CD14-positive monocyte (primary cell): ENCODE measurements at regions not wholly inside any gene's neighbourhood (a gene's known extent, or its start where the extent isn't known, plus 50 kb on each side); places are given as distances from the start of the nearest gene placed in this dataset.

Experiments used
- DNase-seq, 3 donors: peaks; one replicate each; pipeline ENCODE4 v3.0.0-alpha.2; 2011 to 2022
- H2AFZ ChIP-seq: 2 replicates; pipeline ENCODE4 v1.6.0; 2012; ENCODE audit warnings: mild to moderate bottlenecking, low read depth, low read length, inconsistent platforms; ENCODE audit not compliant: insufficient read depth, poor library complexity, severe bottlenecking
- H3K27ac ChIP-seq, 2 donors: 1 replicate in 1 of 2; 2 replicates in 1 of 2; pipeline ENCODE4 v1.5.1; 2012 to 2013; ENCODE audit warnings: low read length in 2 of 2, control low read depth in 1 of 2, inconsistent platforms in 1 of 2, low read depth in 1 of 2, mild to moderate bottlenecking in 1 of 2
- H3K27me3 ChIP-seq, 2 donors: one replicate each; pipeline versions ENCODE4 v1.6.0 to v1.6.1; 2011 to 2013; ENCODE audit warnings: low read length in 2 of 2; ENCODE audit not compliant: control insufficient read depth in 2 of 2, insufficient read depth in 2 of 2
- H3K36me3 ChIP-seq, 2 donors: replicated peaks in 1 of 2; 1 replicate in 1 of 2; 2 replicates in 1 of 2; pipeline versions ENCODE4 v1.5.1 to v1.6.1; 2012 to 2013; ENCODE audit warnings: low read length in 2 of 2, control low read depth in 1 of 2, inconsistent platforms in 1 of 2, mild to moderate bottlenecking in 1 of 2; ENCODE audit not compliant: insufficient read depth in 2 of 2, control insufficient read depth in 1 of 2
- H3K4me1 ChIP-seq, 2 donors: 1 replicate in 1 of 2; 2 replicates in 1 of 2; pipeline versions ENCODE4 v1.5.1 to v1.6.1; 2012 to 2013; ENCODE audit warnings: low read length in 2 of 2, control low read depth in 1 of 2, inconsistent platforms in 1 of 2, mild to moderate bottlenecking in 1 of 2, moderate library complexity in 1 of 2; ENCODE audit not compliant: insufficient read depth in 2 of 2, control insufficient read depth in 1 of 2
- H3K4me2 ChIP-seq: replicated peaks from 2 replicates; pipeline ENCODE3; 2012; ENCODE audit warnings: low read length, moderate library complexity, mild to moderate bottlenecking; ENCODE audit not compliant: poor library complexity, severe bottlenecking; ENCODE audit errors: extremely low read depth
- H3K4me3 ChIP-seq, 3 experiments: fragments of 200-600 bp in 1 of 3; sonication (generic) in 1 of 3; replicated peaks in 1 of 3; 1 replicate in 2 of 3; 2 replicates in 1 of 3; pipeline ENCODE4 v1.5.1; 2011 to 2013; ENCODE audit warnings: low read length in 3 of 3, mild to moderate bottlenecking in 3 of 3, control low read depth in 2 of 3, low read depth in 2 of 3, inconsistent platforms in 1 of 3, moderate library complexity in 1 of 3
- H3K79me2 ChIP-seq: 2 replicates; pipeline ENCODE4 v1.6.0; 2012; ENCODE audit warnings: mild to moderate bottlenecking, control low read depth, inconsistent platforms, low read length, moderate library complexity; ENCODE audit not compliant: insufficient read depth
- H3K9ac ChIP-seq: 2 replicates; pipeline ENCODE4 v1.6.0; 2017; ENCODE audit warnings: low read length, mild to moderate bottlenecking; ENCODE audit not compliant: insufficient read depth, poor library complexity, severe bottlenecking
- H3K9me3 ChIP-seq, 2 donors: replicated peaks in 1 of 2; 1 replicate in 1 of 2; 2 replicates in 1 of 2; pipeline versions ENCODE4 v1.5.1 to v1.6.1; 2012 to 2013; ENCODE audit warnings: low read length in 2 of 2, control low read depth in 1 of 2; ENCODE audit not compliant: control insufficient read depth in 1 of 2, insufficient read depth in 1 of 2
- H4K20me1 ChIP-seq: 2 replicates; pipeline ENCODE4 v1.6.0; 2012; ENCODE audit warnings: mild to moderate bottlenecking, low read length, control low read depth, moderate library complexity; ENCODE audit not compliant: insufficient read depth
- H3K27ac Mint-ChIP-seq, 7 donors: one replicate each; pipeline ENCODE4 v1.8.0; 2020; ENCODE audit warnings: mild to moderate bottlenecking in 7 of 7, mixed read lengths in 7 of 7, moderate library complexity in 6 of 7, inconsistent platforms in 2 of 7
- H3K27me3 Mint-ChIP-seq, 3 donors: one replicate each; pipeline ENCODE4 v1.8.0; 2021 to 2022; ENCODE audit warnings: low read depth in 3 of 3, mild to moderate bottlenecking in 3 of 3, mixed read lengths in 3 of 3, moderate library complexity in 3 of 3, inconsistent platforms in 1 of 3
- H3K36me3 Mint-ChIP-seq, 2 donors: one replicate each; pipeline ENCODE4 v1.8.0; 2020; ENCODE audit warnings: mixed read lengths in 2 of 2, inconsistent platforms in 1 of 2, mild to moderate bottlenecking in 1 of 2
- H3K4me1 Mint-ChIP-seq: one replicate; pipeline ENCODE4 v1.8.0; 2020; ENCODE audit warnings: mild to moderate bottlenecking, mixed read lengths
- H3K4me3 Mint-ChIP-seq, 2 donors: one replicate each; pipeline ENCODE4 v1.8.0; 2020; ENCODE audit warnings: mild to moderate bottlenecking in 2 of 2, mixed read lengths in 2 of 2, moderate library complexity in 1 of 2
- H3K9me3 Mint-ChIP-seq, 7 donors: one replicate each; pipeline ENCODE4 v1.8.0; 2020 to 2022; ENCODE audit warnings: mixed read lengths in 7 of 7, mild to moderate bottlenecking in 6 of 7, moderate library complexity in 6 of 7, inconsistent platforms in 2 of 7
- WGBS: methylation state at CpG from one replicate; pipeline ENCODE4 v1.1.5; 2013; ENCODE audit warnings: missing lambda C conversion rate; ENCODE audit not compliant: insufficient coverage; 5-methylcytosine and 5-hydroxymethylcytosine counted together
- intact Hi-C, 2 donors: fragments of 100-400 bp; cut with micrococcal nuclease; formaldehyde crosslinking; loops; one replicate each; pipeline versions ENCODE4 v1.15.0 to v1.15.1; 2023
- TF ChIP-seq, protein P1 (sequence below): fragments of 200-600 bp; IDR thresholded peaks from one replicate; pipeline ENCODE4 v1.8.0; 2022; ENCODE audit warnings: antibody characterized with exemption, mild to moderate bottlenecking

DNA sequence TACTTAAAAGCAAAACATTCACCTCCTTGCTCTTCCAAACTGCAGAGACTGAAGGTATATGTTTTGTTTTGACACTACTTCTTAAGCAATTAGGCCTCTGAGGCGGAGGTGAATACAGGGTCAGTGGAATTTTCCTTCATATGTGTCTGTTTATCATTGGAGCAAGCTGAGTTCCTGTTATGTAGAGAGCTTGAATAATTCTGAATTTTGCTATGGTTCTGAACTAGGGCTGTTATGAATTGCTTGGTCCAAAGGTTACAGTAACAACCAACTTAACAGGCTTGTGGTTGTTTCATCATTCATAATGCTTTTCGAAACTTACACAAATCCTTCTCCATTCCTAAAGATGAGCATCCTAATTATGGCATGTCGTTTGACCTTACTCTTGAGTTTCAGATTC lies 444.6 kb upstream of the MEF2C start:
- Histone ChIP-seq H3K4me1 (peaks cover 3 to 11% of the 10 kb centered on the region in 2 donors), H4K20me1 (no peaks in the 10 kb centered on the region), H2AFZ (peak overlapping the region; percentile 6), H3K27me3 (no peaks in the 10 kb centered on the region), H3K27ac (no peak overlapping the region), H3K4me3 (no peak overlapping the region), H3K36me3 (no peaks in the 10 kb centered on the region), H3K9me3 (no peaks in the 10 kb centered on the region), H3K79me2 (no peaks in the 10 kb centered on the region), H3K4me2 (no peak overlapping the region), H3K9ac (no peak overlapping the region)
- Mint-ChIP-seq H3K9me3 (peaks cover 2 to 8% (median 5%) of the 10 kb centered on the region in 7 donors), H3K4me3 (no peak overlapping the region), H3K36me3 (peaks cover 0 to 1% of the 10 kb centered on the region in 2 donors), H3K4me1 (peaks cover 22% of the 10 kb centered on the region), H3K27me3 (no peaks in the 10 kb centered on the region), H3K27ac (no peak overlapping the region)
- DNase-seq = no peak
- intact Hi-C loops = no loop called here
- no CpG with 5 or more reads among the region's 3 CpGs for WGBS
- TF ChIP-seq, protein P1, sequence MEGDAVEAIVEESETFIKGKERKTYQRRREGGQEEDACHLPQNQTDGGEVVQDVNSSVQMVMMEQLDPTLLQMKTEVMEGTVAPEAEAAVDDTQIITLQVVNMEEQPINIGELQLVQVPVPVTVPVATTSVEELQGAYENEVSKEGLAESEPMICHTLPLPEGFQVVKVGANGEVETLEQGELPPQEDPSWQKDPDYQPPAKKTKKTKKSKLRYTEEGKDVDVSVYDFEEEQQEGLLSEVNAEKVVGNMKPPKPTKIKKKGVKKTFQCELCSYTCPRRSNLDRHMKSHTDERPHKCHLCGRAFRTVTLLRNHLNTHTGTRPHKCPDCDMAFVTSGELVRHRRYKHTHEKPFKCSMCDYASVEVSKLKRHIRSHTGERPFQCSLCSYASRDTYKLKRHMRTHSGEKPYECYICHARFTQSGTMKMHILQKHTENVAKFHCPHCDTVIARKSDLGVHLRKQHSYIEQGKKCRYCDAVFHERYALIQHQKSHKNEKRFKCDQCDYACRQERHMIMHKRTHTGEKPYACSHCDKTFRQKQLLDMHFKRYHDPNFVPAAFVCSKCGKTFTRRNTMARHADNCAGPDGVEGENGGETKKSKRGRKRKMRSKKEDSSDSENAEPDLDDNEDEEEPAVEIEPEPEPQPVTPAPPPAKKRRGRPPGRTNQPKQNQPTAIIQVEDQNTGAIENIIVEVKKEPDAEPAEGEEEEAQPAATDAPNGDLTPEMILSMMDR = no peak

DNA sequence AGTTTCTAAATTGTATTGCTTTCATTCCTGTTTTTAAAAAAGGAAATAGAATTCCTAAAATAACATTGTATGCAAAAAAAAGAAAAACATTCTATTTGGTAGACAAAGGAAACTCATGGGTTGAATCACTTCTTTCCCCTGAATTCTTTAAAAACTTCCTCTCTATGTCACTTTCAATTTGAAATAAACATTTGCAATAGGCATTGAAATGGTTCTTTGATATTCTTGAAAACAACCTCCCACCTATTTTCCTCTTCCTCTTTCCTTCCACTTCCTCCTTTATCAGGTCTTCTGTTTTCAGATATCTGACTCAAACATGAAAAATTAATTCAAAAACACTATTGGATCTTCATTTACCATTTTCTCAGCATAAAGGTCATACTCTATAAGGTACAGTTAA lies 442.0 kb upstream of the MEF2C start:
- peak in 2 of 3 donors; percentile 15 to 23 for DNase-seq
- H3K4me1 Mint-ChIP-seq = peaks cover 14% of the 10 kb centered on the region
- intact Hi-C loops = no loop called here
- no peak overlapping the region for H3K27ac Mint-ChIP-seq
- no peak overlapping the region for H3K4me3 Mint-ChIP-seq
- Histone ChIP-seq H4K20me1 (no peaks in the 10 kb centered on the region), H3K9me3 (no peaks in the 10 kb centered on the region), H3K27ac (peak overlapping the region in 1 of 2 donors; percentile 45), H3K4me1 (peaks cover 3 to 11% of the 10 kb centered on the region in 2 donors), H2AFZ (no peak overlapping the region), H3K27me3 (no peaks in the 10 kb centered on the region), H3K79me2 (no peaks in the 10 kb centered on the region), H3K4me3 (no peak overlapping the region), H3K4me2 (no peak overlapping the region), H3K36me3 (no peaks in the 10 kb centered on the region), H3K9ac (no peak overlapping the region)
- H3K36me3 Mint-ChIP-seq = peaks cover 0 to 1% of the 10 kb centered on the region in 2 donors
- H3K27me3 Mint-ChIP-seq = no peaks in the 10 kb centered on the region
- peaks cover 2 to 8% (median 5%) of the 10 kb centered on the region in 7 donors for H3K9me3 Mint-ChIP-seq
- TF ChIP-seq, protein P1 = no peak
